ENCODE measurements at regions not wholly inside any gene's neighbourhood (a gene's known extent, or its start where the extent isn't known, plus 50 kb on each side); places are given as distances from the start of the nearest gene placed in this dataset.

DNA sequence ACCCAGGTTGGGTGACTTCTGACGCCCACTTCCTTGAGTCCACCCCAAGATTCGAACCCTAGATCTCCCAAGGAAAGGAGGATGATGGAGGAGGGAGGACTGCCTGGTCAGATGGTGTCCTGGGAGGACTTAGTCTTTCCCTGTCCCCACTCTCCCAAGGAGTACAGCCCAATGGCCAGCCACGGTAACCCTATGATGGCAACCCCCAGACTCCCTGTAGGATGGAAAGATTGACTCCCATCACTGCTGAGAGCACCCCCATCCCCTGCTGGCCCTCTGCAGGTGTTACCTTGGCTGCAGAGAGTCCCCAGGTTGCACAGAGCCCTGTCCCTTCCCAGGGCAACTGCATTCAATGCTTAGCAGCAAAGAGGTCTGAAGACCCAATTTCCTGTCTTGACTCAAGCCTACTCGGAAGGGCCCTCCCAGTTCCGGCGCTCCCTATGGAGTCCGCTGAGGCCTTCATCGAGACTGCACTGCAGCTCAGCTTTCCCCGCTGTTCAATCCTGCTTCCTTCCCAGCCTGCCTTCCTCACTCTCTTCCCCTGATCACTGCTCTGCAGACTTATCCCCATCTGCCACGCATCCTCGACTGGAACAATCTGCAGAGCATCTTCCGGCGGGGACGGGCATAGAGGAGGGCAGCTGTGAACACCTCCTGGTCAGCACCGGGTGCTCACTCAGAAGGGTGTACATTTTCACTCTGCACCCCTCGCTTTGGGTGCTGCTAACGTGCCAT lies 50.8 kb upstream of the OCM2 start:
- no peak for DNase-seq (ENCODE audit: low spot score)
- in situ Hi-C loops (cut with MboI; ENCODE audit: low pct_unique_long_range_greater_than_20kb, low sequenced_read_pairs, unreplicated experiment): no loop called here
- TF ChIP-seq, protein P1, sequence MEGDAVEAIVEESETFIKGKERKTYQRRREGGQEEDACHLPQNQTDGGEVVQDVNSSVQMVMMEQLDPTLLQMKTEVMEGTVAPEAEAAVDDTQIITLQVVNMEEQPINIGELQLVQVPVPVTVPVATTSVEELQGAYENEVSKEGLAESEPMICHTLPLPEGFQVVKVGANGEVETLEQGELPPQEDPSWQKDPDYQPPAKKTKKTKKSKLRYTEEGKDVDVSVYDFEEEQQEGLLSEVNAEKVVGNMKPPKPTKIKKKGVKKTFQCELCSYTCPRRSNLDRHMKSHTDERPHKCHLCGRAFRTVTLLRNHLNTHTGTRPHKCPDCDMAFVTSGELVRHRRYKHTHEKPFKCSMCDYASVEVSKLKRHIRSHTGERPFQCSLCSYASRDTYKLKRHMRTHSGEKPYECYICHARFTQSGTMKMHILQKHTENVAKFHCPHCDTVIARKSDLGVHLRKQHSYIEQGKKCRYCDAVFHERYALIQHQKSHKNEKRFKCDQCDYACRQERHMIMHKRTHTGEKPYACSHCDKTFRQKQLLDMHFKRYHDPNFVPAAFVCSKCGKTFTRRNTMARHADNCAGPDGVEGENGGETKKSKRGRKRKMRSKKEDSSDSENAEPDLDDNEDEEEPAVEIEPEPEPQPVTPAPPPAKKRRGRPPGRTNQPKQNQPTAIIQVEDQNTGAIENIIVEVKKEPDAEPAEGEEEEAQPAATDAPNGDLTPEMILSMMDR (IDR thresholded peaks at IDR 0.05; ENCODE audit: extremely low read depth, insufficient read depth, missing control alignments): no peak

DNA sequence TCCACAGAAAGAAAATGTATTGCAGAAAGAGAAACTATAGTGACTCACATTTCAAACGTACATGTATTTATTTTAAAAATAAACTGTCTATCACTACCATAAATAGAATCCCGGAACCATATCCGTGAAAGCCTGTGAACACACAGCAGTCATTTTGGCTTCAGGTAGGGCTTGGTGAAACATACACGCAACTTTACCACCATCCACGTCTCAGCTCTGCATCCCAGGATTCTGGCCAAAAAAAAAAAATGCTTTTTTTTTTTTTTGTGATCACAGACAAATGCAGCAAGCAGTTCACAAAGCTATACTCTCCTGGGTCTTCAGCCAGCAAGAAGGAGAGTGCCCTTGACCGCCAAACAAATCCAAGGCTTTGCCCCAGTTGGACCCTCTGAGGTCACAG lies 56.8 kb upstream of the OCM2 start:
- in situ Hi-C loops (cut with MboI; ENCODE audit: low pct_unique_long_range_greater_than_20kb, low sequenced_read_pairs, unreplicated experiment): no loop called here
- DNase-seq (ENCODE audit: low spot score): no peak
- TF ChIP-seq, protein P1 (IDR thresholded peaks at IDR 0.05; ENCODE audit: extremely low read depth, insufficient read depth, missing control alignments): no peak

DNA sequence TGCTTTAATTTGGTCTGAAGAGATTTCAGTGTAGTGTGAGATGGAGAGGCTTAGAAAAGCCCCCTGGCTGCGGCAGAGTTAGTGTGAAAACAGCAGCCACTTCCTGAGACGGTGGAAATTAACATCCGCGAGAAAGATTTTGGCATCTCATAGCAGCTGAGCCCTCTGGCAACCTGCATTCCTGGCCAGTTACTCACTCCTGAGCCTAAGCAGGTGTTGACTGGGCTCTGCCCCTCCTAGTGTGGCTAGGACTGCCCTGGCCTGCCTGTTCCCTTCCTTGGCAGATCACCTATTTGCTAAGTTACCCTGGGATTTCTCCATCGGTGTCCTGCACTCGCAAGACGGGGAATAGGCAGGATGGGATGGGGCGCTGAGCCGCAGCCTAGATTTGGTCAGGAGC lies 57.6 kb upstream of the LMTK2 start:
- no peak for DNase-seq (ENCODE audit: low spot score)
- TF ChIP-seq, protein P1 (IDR thresholded peaks at IDR 0.05; ENCODE audit: extremely low read depth, insufficient read depth, missing control alignments): no peak
- in situ Hi-C loops (cut with MboI; ENCODE audit: low pct_unique_long_range_greater_than_20kb, low sequenced_read_pairs, unreplicated experiment): no loop called here

DNA sequence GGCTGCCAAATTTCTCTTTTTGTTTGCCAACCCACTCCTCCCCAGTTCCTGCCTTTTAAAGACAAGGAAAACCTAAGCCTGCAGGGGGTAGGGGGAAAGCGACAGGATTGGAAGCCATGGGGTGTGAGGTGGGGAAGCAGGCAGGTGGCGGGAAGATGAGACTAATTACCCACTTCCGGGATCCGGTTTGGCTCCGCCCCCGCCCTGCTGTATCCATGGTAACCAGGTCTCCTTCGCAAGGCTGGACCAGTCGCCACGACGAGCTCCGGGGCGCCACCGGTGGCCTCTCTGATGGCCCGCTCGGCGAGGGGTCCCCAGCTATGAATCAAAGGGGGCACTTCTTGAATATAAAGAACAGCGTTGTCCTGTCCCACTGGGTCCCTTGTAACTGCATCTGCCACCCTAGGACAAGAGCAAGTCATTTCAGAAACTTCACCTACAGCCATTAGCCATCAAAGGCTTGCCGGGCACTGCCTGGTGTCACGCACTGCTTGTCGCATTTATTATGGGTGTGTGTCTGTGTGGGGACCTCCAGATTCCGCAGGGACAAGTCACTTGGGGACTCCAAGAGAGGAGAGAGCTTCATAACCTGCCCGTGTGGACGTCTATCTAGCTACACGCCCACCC lies 55.4 kb upstream of the LMTK2 start:
- in situ Hi-C loops (cut with MboI; ENCODE audit: low pct_unique_long_range_greater_than_20kb, low sequenced_read_pairs, unreplicated experiment): no loop called here
- peak; percentile 31 for DNase-seq (ENCODE audit: low spot score)
- TF ChIP-seq, protein P1 (IDR thresholded peaks at IDR 0.05; ENCODE audit: extremely low read depth, insufficient read depth, missing control alignments): no peak

DNA sequence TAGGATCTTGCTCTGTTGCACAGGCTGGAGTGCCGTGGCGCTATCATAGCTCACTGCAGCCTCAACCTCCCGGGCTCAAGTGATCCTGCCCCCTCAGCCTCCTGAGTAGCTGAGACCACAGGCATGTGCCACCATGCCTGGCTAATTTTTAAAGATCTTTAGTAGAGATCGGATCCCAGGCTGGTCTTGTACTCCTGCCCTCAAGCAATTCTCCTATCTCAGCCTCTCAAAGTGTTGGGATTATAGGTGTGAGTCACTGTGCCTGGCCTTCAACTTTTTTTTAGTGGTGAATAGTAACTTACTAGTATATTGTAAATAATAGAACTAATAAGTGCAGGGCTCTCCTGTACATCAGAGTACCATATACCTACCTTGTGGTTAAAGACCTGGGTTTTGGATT lies 52.1 kb upstream of the LMTK2 start:
- DNase-seq (ENCODE audit: low spot score): no peak
- in situ Hi-C loops (cut with MboI; ENCODE audit: low pct_unique_long_range_greater_than_20kb, low sequenced_read_pairs, unreplicated experiment): no loop called here
- TF ChIP-seq, protein P1 (IDR thresholded peaks at IDR 0.05; ENCODE audit: extremely low read depth, insufficient read depth, missing control alignments): no peak

DNA sequence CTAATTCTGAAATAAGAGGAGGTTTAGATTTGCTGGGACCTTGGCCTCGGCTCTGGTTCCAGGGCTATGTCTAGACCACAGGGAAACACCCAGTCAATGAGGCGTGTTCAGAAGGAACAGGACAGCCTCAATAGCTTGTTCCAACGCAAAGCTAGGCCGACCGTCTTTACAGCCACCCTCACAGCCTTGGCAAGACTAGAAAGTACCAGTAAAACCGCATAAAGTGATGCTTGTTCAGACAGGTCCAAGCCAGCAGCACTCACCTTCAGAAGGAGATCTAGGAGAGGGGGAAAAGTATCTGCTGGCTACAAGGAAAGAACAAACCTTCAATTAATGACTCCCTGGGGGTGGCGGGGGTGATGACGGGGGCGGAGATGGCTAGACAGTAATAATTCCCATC lies 50.1 kb upstream of the LMTK2 start:
- DNase-seq (ENCODE audit: low spot score): no peak
- TF ChIP-seq, protein P1 (IDR thresholded peaks at IDR 0.05; ENCODE audit: extremely low read depth, insufficient read depth, missing control alignments): no peak
- in situ Hi-C loops (cut with MboI; ENCODE audit: low pct_unique_long_range_greater_than_20kb, low sequenced_read_pairs, unreplicated experiment): no loop called here
